ENCODE measurements at regions not wholly inside any gene's neighbourhood (a gene's known extent, or its start where the extent isn't known, plus 50 kb on each side); places are given as distances from the start of the nearest gene placed in this dataset.

- H3K4me1 ChIP-seq (replicated peaks in 1 of 4; ENCODE audit: control insufficient read depth in 3 of 4, insufficient read depth in 4 of 4, low read length in 3 of 4) = no peaks in the 10 kb centered on the region
- H4K5ac ChIP-seq (ENCODE audit: insufficient read length, low read depth, low read length) = no peak overlapping the region
- H3K79me2 ChIP-seq (ENCODE audit: control insufficient read depth in 1 of 2, insufficient read depth in 2 of 2, low read length in 2 of 2) = no peaks in the 10 kb centered on the region
- no peaks in the 10 kb centered on the region for H3K36me3 ChIP-seq (ENCODE audit: control insufficient read depth in 2 of 4, insufficient read depth in 4 of 4, low read length in 3 of 4)
- no peak overlapping the region for H2BK5ac ChIP-seq (ENCODE audit: low read depth, low read length)
- H3K27me3 ChIP-seq (replicated peaks in 1 of 4; ENCODE audit: control insufficient read depth in 3 of 4, extremely low read depth in 1 of 4, insufficient read depth in 3 of 4, low read length in 3 of 4) = no peaks in the 10 kb centered on the region
- no peak overlapping the region for H4K91ac ChIP-seq (replicated peaks; ENCODE audit: insufficient read length, low read length)
- 89% methylated on average over 3 of the region's 3 CpGs; no CpG with 5 or more reads in 1 of the 2 experiments for WGBS, 2 experiments (ENCODE audit: extremely low coverage in 1 of 2, insufficient coverage in 1 of 2, insufficient read length in 1 of 2, insufficient replicate concordance in 2 of 2, low coverage in 1 of 2, low lambda C conversion rate in 2 of 2, missing lambda C conversion rate in 1 of 2)
- no peak overlapping the region for H3K4me3 ChIP-seq (ENCODE audit: extremely low read depth in 1 of 4, insufficient read depth in 2 of 4, low read depth in 3 of 4, low read length in 4 of 4)
- no peak overlapping the region for H3K4ac ChIP-seq (replicated peaks; ENCODE audit: insufficient read length, low read depth, low read length)
- no peak overlapping the region for H3K14ac ChIP-seq (ENCODE audit: insufficient read length)
- ChIA-PET POLR2A (ENCODE audit: partially characterized antibody) (no interaction called here), CTCF (ENCODE audit: partially characterized antibody) (no interaction called here)
- H3K79me1 ChIP-seq (ENCODE audit: low read depth, low read length) = no peaks in the 10 kb centered on the region
- FAIRE-seq (no peak), DNase-seq (ENCODE audit: low read depth in 1 of 2, low spot score in 2 of 2) (no peak)
- peak overlapping the region; percentile 24; the same call in 1 of the 2 replicates for H2AFZ ChIP-seq (ENCODE audit: low read length)
- no peak overlapping the region for H2BK20ac ChIP-seq (ENCODE audit: low read length)
- TF ChIP-seq USF2 (IDR thresholded peaks at IDR 0.05; ENCODE audit: low read length) (no peak), RBBP5 (IDR thresholded peaks at IDR 0.05; ENCODE audit: borderline replicate concordance, low read depth, low read length) (no peak), MAFK (IDR thresholded peaks at IDR 0.05; ENCODE audit: low read depth, low read length) (no peak), TAF1 (IDR thresholded peaks at IDR 0.05; ENCODE audit: low read depth, low read length) (no peak), KDM4A (IDR thresholded peaks at IDR 0.05; ENCODE audit: low read depth, low read length, severe bottlenecking) (no peak), KDM1A (IDR thresholded peaks at IDR 0.05; ENCODE audit: borderline replicate concordance, low read length) (no peak), JUND (IDR thresholded peaks at IDR 0.05; ENCODE audit: low read length) (no peak), TCF12 (IDR thresholded peaks at IDR 0.05; ENCODE audit: low read depth, low read length) (no peak), TAF7 (optimal IDR thresholded peaks at IDR 0.05; ENCODE audit: borderline replicate concordance, low read depth, low read length) (no peak), TBP (IDR thresholded peaks at IDR 0.05; ENCODE audit: low read depth, low read length) (no peak), RFX5 (IDR thresholded peaks at IDR 0.05; ENCODE audit: borderline replicate concordance, low read depth, low read length) (no peak), SUZ12 (IDR thresholded peaks at IDR 0.05; ENCODE audit: low read length) (no peak), BCL11A (IDR thresholded peaks at IDR 0.05; ENCODE audit: low read depth in 2 of 2, low read length in 2 of 2) (no peak)
- TF ChIP-seq, protein P1, sequence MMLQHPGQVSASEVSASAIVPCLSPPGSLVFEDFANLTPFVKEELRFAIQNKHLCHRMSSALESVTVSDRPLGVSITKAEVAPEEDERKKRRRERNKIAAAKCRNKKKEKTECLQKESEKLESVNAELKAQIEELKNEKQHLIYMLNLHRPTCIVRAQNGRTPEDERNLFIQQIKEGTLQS (IDR thresholded peaks at IDR 0.05; ENCODE audit: insufficient read depth, low read depth, low read length) = no peak
- H3K23me2 ChIP-seq (ENCODE audit: low read depth, low read length) = peaks cover 3% of the 10 kb centered on the region; the same call in 1 of the 2 replicates
- no peak overlapping the region for H2AK5ac ChIP-seq (ENCODE audit: low read depth, low read length)
- no peak overlapping the region for H3K27ac ChIP-seq (ENCODE audit: low read depth, low read length)
- no peak overlapping the region for H3K18ac ChIP-seq (ENCODE audit: extremely low read depth, low read length)
- H2BK120ac ChIP-seq (replicated peaks; ENCODE audit: low read depth, low read length) = no peak overlapping the region
- no peak overlapping the region for H3K56ac ChIP-seq (replicated peaks; ENCODE audit: insufficient read length, low read depth, low read length)
- no peak overlapping the region for H3K4me2 ChIP-seq (ENCODE audit: insufficient read depth in 1 of 2, low read depth in 2 of 2, low read length in 2 of 2)
- H4K20me1 ChIP-seq (replicated peaks in 1 of 2; ENCODE audit: control insufficient read depth in 1 of 2, insufficient read depth in 2 of 2, low read length in 2 of 2) = no peaks in the 10 kb centered on the region
- no peaks in the 10 kb centered on the region for H3K9me3 ChIP-seq (ENCODE audit: insufficient read depth in 2 of 2, low read depth in 1 of 2, low read length in 1 of 2)
- H3K9ac ChIP-seq (replicated peaks in 1 of 4; ENCODE audit: extremely low read depth in 1 of 4, low read depth in 3 of 4, low read length in 3 of 4) = no peak overlapping the region
- no peak overlapping the region for H3K23ac ChIP-seq (ENCODE audit: insufficient read length)
- H4K8ac ChIP-seq (ENCODE audit: extremely low read depth, insufficient read depth, low read length) = no peak overlapping the region
- H2BK12ac ChIP-seq (ENCODE audit: low read depth, low read length) = no peak overlapping the region
- H2BK15ac ChIP-seq (ENCODE audit: low read length) = no peak overlapping the region; the same call in 1 of the 2 replicates
These were observed 72.6 kb downstream of the SNRPE start for GRCh38 chr1:203934027-203934426.
